Ovary (tissue), 7 donors: ENCODE measurements at regions not wholly inside any gene's neighbourhood (a gene's known extent, or its start where the extent isn't known, plus 50 kb on each side); places are given as distances from the start of the nearest gene placed in this dataset.

Source experiments
- DNase-seq, 5 donors: peaks; one replicate each; pipeline ENCODE4 v3.0.0-alpha.2; 2019 to 2020
- H3K27ac ChIP-seq, 2 donors: fragments of 200-600 bp; one replicate each; pipeline versions ENCODE4 v1.5.1 to v1.8.0; 2019 to 2022
- H3K27me3 ChIP-seq: fragments of 200-600 bp; one replicate; pipeline ENCODE4 v1.8.0; 2022
- H3K36me3 ChIP-seq: fragments of 200-600 bp; sonication (generic); one replicate; pipeline ENCODE4 v1.5.1; 2019
- H3K4me1 ChIP-seq: one replicate; pipeline ENCODE4 v1.8.1; 2013; ENCODE audit warnings: mild to moderate bottlenecking, moderate library complexity; ENCODE audit not compliant: insufficient read depth
- H3K4me3 ChIP-seq: fragments of 200-600 bp; sonication (generic); one replicate; pipeline ENCODE4 v1.5.1; 2017
- H3K9me3 ChIP-seq, 2 donors: fragments of 200-600 bp in 1 of 2; sonication (generic) in 1 of 2; one replicate each; pipeline versions ENCODE4 v1.5.1 to v1.8.1; 2013 to 2019; ENCODE audit warnings: mild to moderate bottlenecking in 1 of 2, moderate library complexity in 1 of 2
- CTCF ChIP-seq, 3 donors: fragments of 450-650 bp in 2 of 3; fragments of 200-600 bp in 1 of 3; IDR thresholded peaks; one replicate each; pipeline versions ENCODE4 v1.5.1 to v1.8.0; 2016 to 2022; ENCODE audit warnings: antibody characterized with exemption in 3 of 3, mild to moderate bottlenecking in 1 of 3
- EP300 ChIP-seq: sonication (generic); formaldehyde crosslinking; IDR thresholded peaks from one replicate; pipeline ENCODE4 v1.6.1; 2017; ENCODE audit warnings: antibody characterized with exemption
- POLR2A ChIP-seq: fragments of 450-650 bp; IDR thresholded peaks from one replicate; pipeline ENCODE4 v1.6.1; 2017; ENCODE audit warnings: antibody characterized with exemption, mild to moderate bottlenecking, moderate library complexity
- WGBS, 3 donors: extraction: QIAGEN DNeasy Blood & Tissue Kit in 1 of 3; methylation state at CpG; one replicate each; pipeline versions ENCODE4 v1.1.5 to v1.1.7; 2013 to 2017; 5-methylcytosine and 5-hydroxymethylcytosine counted together
- intact Hi-C, 4 donors: fragments of 100-400 bp; cut with DNase I; formaldehyde crosslinking; loops; one replicate each; pipeline versions ENCODE4 v1.11.0 to v1.15.1; 2022 to 2023
- donor health status: DM: no; HTN: no; CAD: no; lungs with moderate emphysema.
- donor health status: DM: no; HTN: no; CAD: no.
- donor health status: Bipolar disorder and iron deficiency.
- donor health status: DM: no; HTN: no; CAD: no.
- donor health status: DM: yes; HTN: yes; CAD: no.

GRCh38 chr13:47287291-47287751 is 390.5 kb upstream of the HTR2A start:
- 76 to 83% (median 78%) methylated on average over 1 of the region's 1 CpG for WGBS, 3 donors
- intact Hi-C loops = no loop called here
- H3K27me3 ChIP-seq = no peaks in the 10 kb centered on the region

GRCh38 chr13:47281991-47282390 is 385.1 kb upstream of the HTR2A start:
- H3K4me1 ChIP-seq = no peaks in the 10 kb centered on the region
- DNase-seq = no peak
- no peaks in the 10 kb centered on the region for H3K9me3 ChIP-seq
- TF ChIP-seq POLR2A (no peak), CTCF (IDR thresholded peaks at IDR 0.05) (no peak), EP300 (no peak)
- no peaks in the 10 kb centered on the region for H3K27me3 ChIP-seq
- H3K4me3 ChIP-seq = no peak overlapping the region
- intact Hi-C loops = no loop called here
- H3K36me3 ChIP-seq = no peaks in the 10 kb centered on the region
- no peak overlapping the region for H3K27ac ChIP-seq
- WGBS, 3 donors = 90 to 94% (median 91%) methylated on average over 2 of the region's 2 CpGs

More at GRCh38 chr13:47287291-47287751, 390.5 kb upstream of the HTR2A start:
- H3K4me3 ChIP-seq = no peak overlapping the region
- no peak for DNase-seq
- TF ChIP-seq EP300 = no peak
- TF ChIP-seq CTCF (IDR thresholded peaks at IDR 0.05) = no peak
- TF ChIP-seq POLR2A = no peak
- no peak overlapping the region for H3K27ac ChIP-seq
- no peaks in the 10 kb centered on the region for H3K36me3 ChIP-seq
- no peaks in the 10 kb centered on the region for H3K9me3 ChIP-seq
- no peaks in the 10 kb centered on the region for H3K4me1 ChIP-seq

- Histone ChIP-seq H3K9me3 (no peaks in the 10 kb centered on the region), H3K4me1 (no peaks in the 10 kb centered on the region), H3K36me3 (no peaks in the 10 kb centered on the region), H3K27ac (no peak overlapping the region), H3K4me3 (no peak overlapping the region), H3K27me3 (no peaks in the 10 kb centered on the region)
- no peak for DNase-seq
- WGBS, 3 donors = 81 to 89% (median 89%) methylated on average over 1 of the region's 1 CpG
- TF ChIP-seq CTCF (IDR thresholded peaks at IDR 0.05) = no peak
- TF ChIP-seq POLR2A = no peak
- no peak for TF ChIP-seq EP300
- intact Hi-C loops = no loop called here
Measured at GRCh38 chr13:47279920-47280319, 383.1 kb upstream of the HTR2A start.

GRCh38 chr13:47277774-47278173 is 380.9 kb upstream of the HTR2A start:
- WGBS, 3 donors = 95 to 100% (median 100%) methylated on average over 1 of the region's 1 CpG
- Histone ChIP-seq H3K27me3 (no peaks in the 10 kb centered on the region), H3K9me3 (no peaks in the 10 kb centered on the region), H3K27ac (no peak overlapping the region), H3K4me3 (no peak overlapping the region), H3K4me1 (no peaks in the 10 kb centered on the region), H3K36me3 (no peaks in the 10 kb centered on the region)
- TF ChIP-seq CTCF (IDR thresholded peaks at IDR 0.05) (no peak), POLR2A (no peak), EP300 (no peak)
- intact Hi-C loops = no loop called here
- no peak for DNase-seq

GRCh38 chr13:47268270-47268669 is 371.4 kb upstream of the HTR2A start:
- 84 to 94% (median 86%) methylated on average over 2 of the region's 2 CpGs for WGBS, 3 donors
- no peak for TF ChIP-seq CTCF (IDR thresholded peaks at IDR 0.05)
- TF ChIP-seq POLR2A = no peak
- no peak for TF ChIP-seq EP300
- Histone ChIP-seq H3K36me3 (no peaks in the 10 kb centered on the region), H3K9me3 (no peaks in the 10 kb centered on the region), H3K27ac (no peak overlapping the region), H3K4me1 (no peaks in the 10 kb centered on the region), H3K4me3 (no peak overlapping the region), H3K27me3 (no peaks in the 10 kb centered on the region)
- no peak for DNase-seq
- intact Hi-C loops = no loop called here
